Neural progenitor cell (in vitro differentiated cells): ENCODE measurements at regions not wholly inside any gene's neighbourhood (a gene's known extent, or its start where the extent isn't known, plus 50 kb on each side); places are given as distances from the start of the nearest gene placed in this dataset.

Experiments
- DNase-seq: peaks from one replicate; pipeline ENCODE4 v3.0.0-alpha.2; 2016; ENCODE audit warnings: low spot score
- H2AFZ ChIP-seq: fragments of 200-600 bp; sonication (generic); replicated peaks from 2 replicates; pipeline ENCODE4 v1.6.1; 2016; ENCODE audit warnings: antibody characterized with exemption
- H3F3A ChIP-seq: fragments of 200-600 bp; sonication (generic); 2 replicates; pipeline ENCODE4 v1.6.1; 2016; ENCODE audit warnings: antibody characterized with exemption, low read depth
- H3K27ac ChIP-seq: fragments of 200-600 bp; sonication (generic); 2 replicates; pipeline ENCODE4 v1.5.1; 2016; ENCODE audit warnings: mild to moderate bottlenecking
- H3K27me3 ChIP-seq: fragments of 200-600 bp; sonication (generic); 2 replicates; pipeline ENCODE4 v1.6.1; 2016; ENCODE audit warnings: mild to moderate bottlenecking, moderate library complexity
- H3K36me3 ChIP-seq: fragments of 200-600 bp; sonication (generic); 2 replicates; pipeline ENCODE4 v1.5.1; 2016
- H3K4me1 ChIP-seq: fragments of 200-600 bp; sonication (generic); 2 replicates; pipeline ENCODE4 v1.6.1; 2016; ENCODE audit warnings: mixed run types
- H3K4me2 ChIP-seq: fragments of 200-600 bp; sonication (generic); 2 replicates; pipeline ENCODE4 v1.6.1; 2016
- H3K4me3 ChIP-seq: fragments of 200-600 bp; sonication (generic); 2 replicates; pipeline ENCODE4 v1.5.1; 2016
- H3K79me2 ChIP-seq: fragments of 200-600 bp; sonication (generic); 2 replicates; pipeline ENCODE4 v1.6.1; 2016; ENCODE audit warnings: low read depth
- H3K9ac ChIP-seq: fragments of 200-600 bp; sonication (generic); 2 replicates; pipeline ENCODE4 v1.6.1; 2016
- H3K9me3 ChIP-seq: fragments of 200-600 bp; sonication (generic); 2 replicates; pipeline ENCODE4 v1.5.1; 2016; ENCODE audit warnings: low read depth
- H4K20me1 ChIP-seq: fragments of 200-600 bp; sonication (generic); 2 replicates; pipeline ENCODE4 v1.6.1; 2016; ENCODE audit warnings: low read depth
- H3K27ac Mint-ChIP-seq: 3 replicates; pipeline ENCODE4 v1.8.0; 2021; ENCODE audit warnings: mixed read lengths
- H3K27me3 Mint-ChIP-seq: 2 replicates; pipeline ENCODE4 v1.8.0; 2022; ENCODE audit warnings: low read depth, mild to moderate bottlenecking, inconsistent platforms, moderate library complexity, mixed read lengths; ENCODE audit not compliant: insufficient read depth
- H3K36me3 Mint-ChIP-seq: 3 replicates; pipeline ENCODE4 v1.8.0; 2021; ENCODE audit warnings: mixed read lengths
- H3K4me1 Mint-ChIP-seq: 3 replicates; pipeline ENCODE4 v1.8.0; 2021; ENCODE audit warnings: mixed read lengths
- H3K4me3 Mint-ChIP-seq: 3 replicates; pipeline ENCODE4 v1.8.0; 2021; ENCODE audit warnings: mild to moderate bottlenecking, moderate library complexity, mixed read lengths
- H3K9me3 Mint-ChIP-seq: 3 replicates; pipeline ENCODE4 v1.8.0; 2020; ENCODE audit warnings: mixed read lengths
- CTCF ChIP-seq: fragments of 200-600 bp; sonication (generic); IDR thresholded peaks from 2 replicates; pipeline ENCODE4 v1.5.1; 2017; ENCODE audit warnings: antibody characterized with exemption, mild to moderate bottlenecking
- EZH2 ChIP-seq: fragments of 200-600 bp; sonication (generic); IDR thresholded peaks from 2 replicates; pipeline ENCODE4 v1.6.1; 2017; ENCODE audit warnings: antibody characterized with exemption, mild to moderate bottlenecking, moderate library complexity
- EZH2phosphoT487 ChIP-seq: fragments of 200-600 bp; sonication (generic); IDR thresholded peaks from 2 replicates; pipeline ENCODE4 v1.6.1; 2017; ENCODE audit warnings: antibody characterized with exemption

DNA sequence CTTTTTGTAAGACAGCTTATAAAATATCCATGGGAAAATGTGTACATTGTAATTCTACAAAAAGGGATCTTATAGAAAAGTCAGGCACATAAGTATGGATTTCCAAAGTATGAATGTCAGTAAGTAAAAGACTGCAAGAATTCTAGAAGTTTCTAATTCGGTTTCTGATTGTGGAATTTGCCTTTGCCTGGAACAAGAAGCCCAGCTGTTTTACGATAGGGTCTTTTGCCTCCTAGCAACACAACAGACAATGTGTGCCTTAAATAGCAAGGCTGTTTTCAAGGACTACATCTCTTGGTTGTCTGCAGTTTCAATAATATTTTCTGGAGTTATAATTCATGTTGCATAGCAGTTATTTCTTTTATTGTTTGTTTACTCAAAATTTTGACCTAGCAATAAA is 312.9 kb downstream of the MTX2 start:
- Histone ChIP-seq H3K27ac (no peak overlapping the region), H3K36me3 (no peaks in the 10 kb centered on the region), H3K9ac (no peak overlapping the region), H3K4me2 (no peak overlapping the region), H3K9me3 (no peaks in the 10 kb centered on the region), H2AFZ (no peak overlapping the region), H4K20me1 (no peaks in the 10 kb centered on the region), H3K27me3 (no peaks in the 10 kb centered on the region), H3K79me2 (no peaks in the 10 kb centered on the region), H3F3A (no peaks in the 10 kb centered on the region), H3K4me3 (no peak overlapping the region), H3K4me1 (no peaks in the 10 kb centered on the region)
- H3K27me3 Mint-ChIP-seq = peaks cover 11% of the 10 kb centered on the region
- TF ChIP-seq EZH2phosphoT487 = no peak
- no peak for TF ChIP-seq CTCF
- TF ChIP-seq EZH2 = no peak
- no peak overlapping the region for H3K4me3 Mint-ChIP-seq
- no peak overlapping the region for H3K27ac Mint-ChIP-seq
- H3K36me3 Mint-ChIP-seq = no peaks in the 10 kb centered on the region
- H3K9me3 Mint-ChIP-seq = no peaks in the 10 kb centered on the region
- peaks cover 25% of the 10 kb centered on the region for H3K4me1 Mint-ChIP-seq
- no peak for DNase-seq

GRCh38 chr2:176582990-176583481 is 313.8 kb downstream of the MTX2 start:
- Mint-ChIP-seq H3K27ac (no peak overlapping the region), H3K4me3 (no peak overlapping the region), H3K9me3 (no peaks in the 10 kb centered on the region), H3K36me3 (no peaks in the 10 kb centered on the region), H3K4me1 (peaks cover 28% of the 10 kb centered on the region), H3K27me3 (peaks cover 11% of the 10 kb centered on the region)
- H3K4me1 ChIP-seq = no peaks in the 10 kb centered on the region
- TF ChIP-seq CTCF = no peak
- TF ChIP-seq EZH2 = no peak
- TF ChIP-seq EZH2phosphoT487 = no peak
- no peaks in the 10 kb centered on the region for H3K27me3 ChIP-seq
- H3K27ac ChIP-seq = no peak overlapping the region
- no peaks in the 10 kb centered on the region for H3K9me3 ChIP-seq
- H3F3A ChIP-seq = no peaks in the 10 kb centered on the region
- DNase-seq = no peak
- H3K4me2 ChIP-seq = no peak overlapping the region
- no peak overlapping the region for H2AFZ ChIP-seq
- no peak overlapping the region for H3K9ac ChIP-seq
- no peak overlapping the region for H3K4me3 ChIP-seq
- H4K20me1 ChIP-seq = no peaks in the 10 kb centered on the region
- H3K79me2 ChIP-seq = no peaks in the 10 kb centered on the region
- no peaks in the 10 kb centered on the region for H3K36me3 ChIP-seq

GRCh38 chr2:176583607-176584006 is 314.4 kb downstream of the MTX2 start:
- H3K27me3 Mint-ChIP-seq = peaks cover 9% of the 10 kb centered on the region
- Histone ChIP-seq H3K9ac (no peak overlapping the region), H3K36me3 (no peaks in the 10 kb centered on the region), H3K4me2 (no peak overlapping the region), H4K20me1 (no peaks in the 10 kb centered on the region), H3F3A (no peaks in the 10 kb centered on the region), H3K79me2 (no peaks in the 10 kb centered on the region), H3K27ac (no peak overlapping the region), H3K27me3 (no peaks in the 10 kb centered on the region), H3K9me3 (no peaks in the 10 kb centered on the region), H3K4me3 (no peak overlapping the region), H2AFZ (no peak overlapping the region), H3K4me1 (no peaks in the 10 kb centered on the region)
- no peaks in the 10 kb centered on the region for H3K9me3 Mint-ChIP-seq
- H3K4me3 Mint-ChIP-seq = no peak overlapping the region
- DNase-seq = no peak
- H3K4me1 Mint-ChIP-seq = peaks cover 31% of the 10 kb centered on the region
- no peaks in the 10 kb centered on the region for H3K36me3 Mint-ChIP-seq
- H3K27ac Mint-ChIP-seq = no peak overlapping the region
- TF ChIP-seq EZH2phosphoT487 (no peak), CTCF (no peak), EZH2 (no peak)
